ENCODE measurements at regions not wholly inside any gene's neighbourhood (a gene's known extent, or its start where the extent isn't known, plus 50 kb on each side); places are given as distances from the start of the nearest gene placed in this dataset.

DNA sequence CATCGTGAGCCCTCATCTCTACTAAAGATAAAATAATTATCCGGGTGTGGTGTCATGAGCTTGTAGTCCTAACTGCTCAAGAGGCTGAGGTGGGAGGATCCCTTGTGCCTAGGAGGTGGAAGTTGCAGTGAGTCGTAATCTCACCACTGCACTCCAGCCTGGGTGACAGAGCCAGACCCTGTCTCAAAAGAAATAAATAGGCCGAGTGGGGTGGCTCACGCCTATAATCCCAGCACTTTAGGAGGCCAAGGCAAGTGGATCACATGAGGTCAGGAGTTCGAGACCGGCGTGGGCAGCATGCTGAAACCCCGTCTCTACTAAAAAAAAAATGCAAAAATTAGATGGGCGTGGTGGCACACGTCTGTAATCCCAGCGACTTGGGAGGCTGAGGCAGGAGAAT lies 70.9 kb downstream of the RESF1 start:
- ChIA-PET CTCF (no interaction called here), POLR2A (ENCODE audit: unreplicated experiment) (no interaction called here)
- ATAC-seq: no peak

DNA sequence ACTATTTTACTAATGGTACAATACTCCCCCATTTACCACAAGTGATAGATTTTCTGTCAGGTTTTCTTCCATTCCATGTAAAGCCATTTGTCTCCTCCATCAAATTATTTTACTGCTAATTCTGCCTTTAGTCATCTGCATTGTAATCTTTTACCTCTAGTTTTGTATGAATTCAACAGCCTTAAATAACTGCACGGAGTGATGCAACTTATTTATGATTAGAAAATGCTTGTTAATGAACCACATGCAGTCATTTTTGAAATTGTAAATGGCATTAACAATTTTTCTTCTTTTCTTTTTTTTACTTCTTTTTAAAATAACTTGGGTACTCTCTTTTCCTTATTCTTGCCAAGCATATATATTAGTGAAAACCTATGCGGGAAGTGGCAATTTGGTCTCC lies 71.5 kb downstream of the RESF1 start:
- Histone ChIP-seq H3K27ac (ENCODE audit: low read length) (no peak overlapping the region), H3K4me1 (ENCODE audit: insufficient read depth, low read length) (no peaks in the 10 kb centered on the region), H3K9me3 (ENCODE audit: low read length) (no peaks in the 10 kb centered on the region), H3K4me2 (ENCODE audit: low read length) (no peak overlapping the region), H4K20me1 (ENCODE audit: low read length) (no peaks in the 10 kb centered on the region), H3K4me3 (ENCODE audit: low read length) (no peak overlapping the region), H3K79me2 (ENCODE audit: low read length) (no peaks in the 10 kb centered on the region), H3K27me3 (ENCODE audit: low read length) (no peaks in the 10 kb centered on the region), H3K9me2 (replicated peaks; ENCODE audit: low read length) (no peaks in the 10 kb centered on the region), H2AFZ (ENCODE audit: low read length) (no peak overlapping the region), H3K36me3 (ENCODE audit: low read depth, low read length) (no peaks in the 10 kb centered on the region), H3F3A (ENCODE audit: low read length, unreplicated experiment) (no peaks in the 10 kb centered on the region), H3K9ac (ENCODE audit: low read length) (no peak overlapping the region)
- ATAC-seq (no peak), DNase-seq (no peak)
- BruUV-seq (replicated peaks): no TSS peak
- ChIA-PET POLR2A (ENCODE audit: unreplicated experiment) (no interaction called here), CTCF (no interaction called here)
- TF ChIP-seq EZH2phosphoT487 (IDR thresholded peaks at IDR 0.05; ENCODE audit: borderline replicate concordance, low read length): no peak
- no peak for TF ChIP-seq EZH2 (IDR thresholded peaks at IDR 0.05; ENCODE audit: low read length, unreplicated experiment)
- TF ChIP-seq, protein P1, sequence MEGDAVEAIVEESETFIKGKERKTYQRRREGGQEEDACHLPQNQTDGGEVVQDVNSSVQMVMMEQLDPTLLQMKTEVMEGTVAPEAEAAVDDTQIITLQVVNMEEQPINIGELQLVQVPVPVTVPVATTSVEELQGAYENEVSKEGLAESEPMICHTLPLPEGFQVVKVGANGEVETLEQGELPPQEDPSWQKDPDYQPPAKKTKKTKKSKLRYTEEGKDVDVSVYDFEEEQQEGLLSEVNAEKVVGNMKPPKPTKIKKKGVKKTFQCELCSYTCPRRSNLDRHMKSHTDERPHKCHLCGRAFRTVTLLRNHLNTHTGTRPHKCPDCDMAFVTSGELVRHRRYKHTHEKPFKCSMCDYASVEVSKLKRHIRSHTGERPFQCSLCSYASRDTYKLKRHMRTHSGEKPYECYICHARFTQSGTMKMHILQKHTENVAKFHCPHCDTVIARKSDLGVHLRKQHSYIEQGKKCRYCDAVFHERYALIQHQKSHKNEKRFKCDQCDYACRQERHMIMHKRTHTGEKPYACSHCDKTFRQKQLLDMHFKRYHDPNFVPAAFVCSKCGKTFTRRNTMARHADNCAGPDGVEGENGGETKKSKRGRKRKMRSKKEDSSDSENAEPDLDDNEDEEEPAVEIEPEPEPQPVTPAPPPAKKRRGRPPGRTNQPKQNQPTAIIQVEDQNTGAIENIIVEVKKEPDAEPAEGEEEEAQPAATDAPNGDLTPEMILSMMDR (conservative IDR thresholded peaks at IDR 0.05; ENCODE audit: low read depth, low read length): no peak
- intact Hi-C loops (cut with micrococcal nuclease): no loop called here

More for the DNA sequence above, 70.9 kb downstream of the RESF1 start:
- Histone ChIP-seq H3F3A (ENCODE audit: low read length, unreplicated experiment) (no peaks in the 10 kb centered on the region), H3K36me3 (ENCODE audit: low read depth, low read length) (no peaks in the 10 kb centered on the region), H3K4me3 (ENCODE audit: low read length) (no peak overlapping the region), H3K9me3 (ENCODE audit: low read length) (no peaks in the 10 kb centered on the region), H2AFZ (ENCODE audit: low read length) (no peak overlapping the region), H3K4me2 (ENCODE audit: low read length) (no peak overlapping the region), H4K20me1 (ENCODE audit: low read length) (no peaks in the 10 kb centered on the region), H3K27me3 (ENCODE audit: low read length) (no peaks in the 10 kb centered on the region), H3K9ac (ENCODE audit: low read length) (no peak overlapping the region), H3K9me2 (replicated peaks; ENCODE audit: low read length) (no peaks in the 10 kb centered on the region), H3K79me2 (ENCODE audit: low read length) (no peaks in the 10 kb centered on the region), H3K27ac (ENCODE audit: low read length) (no peak overlapping the region), H3K4me1 (ENCODE audit: insufficient read depth, low read length) (no peaks in the 10 kb centered on the region)
- intact Hi-C loops (cut with micrococcal nuclease): no loop called here
- no peak for TF ChIP-seq EZH2 (IDR thresholded peaks at IDR 0.05; ENCODE audit: low read length, unreplicated experiment)
- TF ChIP-seq, protein P1 (conservative IDR thresholded peaks at IDR 0.05; ENCODE audit: low read depth, low read length): no peak
- TF ChIP-seq EZH2phosphoT487 (IDR thresholded peaks at IDR 0.05; ENCODE audit: borderline replicate concordance, low read length): no peak
- no peak for DNase-seq
- BruUV-seq (replicated peaks): no TSS peak

DNA sequence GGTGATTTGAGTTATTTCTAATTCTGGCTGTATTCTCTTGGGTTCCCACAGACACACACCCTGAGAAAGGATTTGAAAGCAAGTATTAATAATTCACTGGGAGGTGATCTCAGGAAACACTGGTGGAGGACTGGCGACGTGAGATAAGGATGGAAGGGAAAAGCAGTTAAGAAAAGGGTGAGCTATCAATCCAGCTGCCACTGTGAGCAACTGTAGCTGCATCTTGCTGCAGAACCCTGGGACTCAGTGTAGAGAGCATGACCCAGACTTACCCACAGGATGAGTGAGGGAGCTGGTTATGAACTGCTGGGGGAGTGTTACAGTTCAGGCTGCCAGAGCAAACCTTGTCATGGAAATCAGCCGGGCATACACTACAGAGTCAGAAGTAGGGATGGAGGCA lies 71.9 kb downstream of the RESF1 start:
- no peak overlapping the region for H3K4me2 ChIP-seq (ENCODE audit: low read length)
- no peaks in the 10 kb centered on the region for H3K79me2 ChIP-seq (ENCODE audit: low read length)
- H3K9me3 ChIP-seq (ENCODE audit: low read length): no peaks in the 10 kb centered on the region
- no peak overlapping the region for H3K9ac ChIP-seq (ENCODE audit: low read length)
- CTCF ChIA-PET: no interaction called here
- no peaks in the 10 kb centered on the region for H3F3A ChIP-seq (ENCODE audit: low read length, unreplicated experiment)
- no peak for DNase-seq
- H3K36me3 ChIP-seq (ENCODE audit: low read depth, low read length): no peaks in the 10 kb centered on the region
- H3K4me1 ChIP-seq (ENCODE audit: insufficient read depth, low read length): no peaks in the 10 kb centered on the region
- H4K20me1 ChIP-seq (ENCODE audit: low read length): no peaks in the 10 kb centered on the region
- no peak overlapping the region for H2AFZ ChIP-seq (ENCODE audit: low read length)
- no peak overlapping the region for H3K27ac ChIP-seq (ENCODE audit: low read length)
- no peak for ATAC-seq
- no peak for TF ChIP-seq EZH2phosphoT487 (IDR thresholded peaks at IDR 0.05; ENCODE audit: borderline replicate concordance, low read length)
- TF ChIP-seq EZH2 (IDR thresholded peaks at IDR 0.05; ENCODE audit: low read length, unreplicated experiment): no peak
- TF ChIP-seq, protein P1 (conservative IDR thresholded peaks at IDR 0.05; ENCODE audit: low read depth, low read length): no peak
- H3K9me2 ChIP-seq (replicated peaks; ENCODE audit: low read length): no peaks in the 10 kb centered on the region
- POLR2A ChIA-PET (ENCODE audit: unreplicated experiment): no interaction called here
- BruUV-seq (replicated peaks): no TSS peak
- intact Hi-C loops (cut with micrococcal nuclease): no loop called here
- H3K4me3 ChIP-seq (ENCODE audit: low read length): no peak overlapping the region
- no peaks in the 10 kb centered on the region for H3K27me3 ChIP-seq (ENCODE audit: low read length)

All from PC-3 (cell line).